HPDE6-E6E7 (cell line): ENCODE measurements at regions not wholly inside any gene's neighbourhood (a gene's known extent, or its start where the extent isn't known, plus 50 kb on each side); places are given as distances from the start of the nearest gene placed in this dataset.
"Not testable (repeated sequence)": the region's sequence is repeated elsewhere in the genome, so short reads cannot be mapped to it uniquely, and the experiment has no call there.

ENCODE experiments used
- DNase-seq: peaks from one replicate; pipeline ENCODE4 v3.0.0; 2011; ENCODE audit warnings: missing footprints; ENCODE audit errors: extremely low spot score

- DNase-seq = no peak
These were observed 282.9 kb upstream of the ATXN7L3B start for GRCh38 chr12:74254784-74255183.

DNA sequence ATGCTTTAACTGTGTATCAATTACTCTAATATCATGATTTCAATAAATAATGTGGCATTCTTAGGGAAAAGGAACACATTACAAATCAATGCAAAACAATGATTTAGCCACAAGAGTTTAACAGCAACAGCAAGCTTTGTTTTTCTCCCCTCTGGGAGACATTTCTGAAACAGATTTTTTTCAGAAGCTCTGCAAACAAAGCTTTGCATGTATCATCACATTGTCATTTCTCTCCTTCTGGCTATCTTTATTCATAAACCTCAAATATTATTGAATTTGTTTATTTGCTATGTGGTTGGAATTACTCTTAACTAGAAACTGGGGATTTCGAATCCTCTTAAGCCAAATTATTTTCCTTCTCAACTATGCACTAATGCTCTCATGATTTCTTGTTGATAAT is 278.4 kb upstream of the ATXN7L3B start:
- DNase-seq = no peak

DNA sequence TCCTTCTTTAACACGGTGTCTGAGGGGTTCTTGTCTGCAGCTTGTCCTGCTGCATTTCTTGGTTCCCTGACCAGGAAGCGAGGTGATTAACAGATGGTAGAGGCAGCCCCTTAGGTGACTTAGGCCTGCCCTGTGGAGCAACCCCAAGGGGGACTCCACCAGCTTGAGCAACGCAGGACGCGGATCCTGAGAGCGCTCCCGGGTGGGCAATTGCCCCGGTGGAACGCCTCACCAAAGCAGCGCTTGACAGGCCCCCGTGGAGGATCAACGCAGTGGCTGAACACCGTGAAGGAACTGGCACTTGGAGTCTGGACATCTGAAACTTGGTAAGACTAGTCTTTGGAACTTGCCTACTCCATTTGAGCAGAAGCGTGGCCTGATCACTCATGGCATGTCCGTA is 272.9 kb upstream of the ATXN7L3B start:
- DNase-seq = no peak

GRCh38 chr12:74269355-74269754 is 268.3 kb upstream of the ATXN7L3B start:
- not testable (repeated sequence) for DNase-seq

DNA sequence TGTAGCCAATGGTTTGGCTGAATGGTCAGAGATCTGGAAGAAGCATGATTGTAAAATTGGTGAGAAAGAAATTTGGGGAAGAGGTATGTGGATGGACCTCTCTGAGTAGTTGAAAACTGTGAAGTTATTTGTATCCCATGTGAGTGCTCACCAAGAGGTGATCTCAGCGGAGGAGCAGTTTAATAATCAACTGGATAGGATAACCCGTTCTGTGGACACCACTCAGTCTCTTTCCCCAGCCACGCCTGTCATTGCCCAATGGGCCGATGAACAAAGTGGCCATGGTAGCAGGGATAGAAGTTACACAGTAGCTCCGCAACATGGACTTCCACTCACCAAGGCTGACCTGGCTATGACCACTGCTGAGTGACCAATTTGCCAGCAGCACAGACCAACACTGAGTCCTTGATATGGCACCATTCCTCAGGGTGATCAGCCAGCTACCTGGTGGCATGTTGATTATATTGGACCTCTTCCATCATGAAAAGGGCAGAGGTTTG is 257.4 kb upstream of the ATXN7L3B start:
- DNase-seq = no peak

- not testable (repeated sequence) for DNase-seq
These were observed 256.0 kb upstream of the ATXN7L3B start for GRCh38 chr12:74281401-74282180.

- DNase-seq = no peak
These were observed 254.0 kb upstream of the ATXN7L3B start for GRCh38 chr12:74283646-74284045.

DNA sequence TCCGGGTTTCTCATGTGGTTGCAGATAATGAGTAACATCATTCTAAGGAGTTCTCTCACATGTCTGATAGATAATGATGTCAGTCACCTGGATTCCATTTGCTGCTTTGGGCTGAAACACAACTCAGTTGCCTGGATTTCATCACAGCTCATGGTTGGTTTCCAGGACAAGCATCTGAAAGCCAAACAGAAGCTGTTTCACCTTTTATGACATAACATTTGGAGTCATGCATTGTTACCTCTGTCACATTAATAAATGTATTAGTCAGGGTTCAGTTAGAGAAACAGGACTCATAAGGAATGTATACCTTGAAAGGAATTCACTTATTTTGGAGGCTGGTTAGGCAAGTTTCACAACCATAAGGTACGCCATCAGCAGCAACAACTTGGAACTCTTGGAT is 251.9 kb upstream of the ATXN7L3B start:
- DNase-seq = peak; percentile 1

GRCh38 chr12:74286254-74286653 is 251.4 kb upstream of the ATXN7L3B start:
- no peak for DNase-seq

GRCh38 chr12:74292351-74293194 is 245.1 kb upstream of the ATXN7L3B start:
- DNase-seq = no peak

DNA sequence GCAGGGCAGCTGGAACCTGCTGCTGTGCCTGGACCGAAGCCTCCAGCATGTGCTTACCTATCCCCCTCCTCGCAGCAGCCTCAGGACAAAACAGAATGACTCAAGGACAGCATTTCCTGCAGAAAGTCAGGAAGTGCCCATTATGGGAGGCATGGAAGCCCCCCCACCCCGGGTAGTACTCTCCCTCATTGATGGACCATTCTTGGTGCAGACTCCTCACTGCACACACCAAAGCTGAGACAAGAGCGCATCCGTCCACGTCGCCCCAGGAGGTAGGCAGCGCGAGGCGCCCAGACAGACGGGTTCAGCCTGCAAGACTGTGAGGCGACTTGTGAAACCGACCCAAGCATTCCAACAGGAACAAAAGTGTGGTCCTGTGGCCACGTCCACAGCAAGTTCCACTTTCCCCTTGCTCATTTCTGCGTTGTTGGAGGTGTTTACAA is 243.9 kb upstream of the ATXN7L3B start:
- DNase-seq = no peak

DNA sequence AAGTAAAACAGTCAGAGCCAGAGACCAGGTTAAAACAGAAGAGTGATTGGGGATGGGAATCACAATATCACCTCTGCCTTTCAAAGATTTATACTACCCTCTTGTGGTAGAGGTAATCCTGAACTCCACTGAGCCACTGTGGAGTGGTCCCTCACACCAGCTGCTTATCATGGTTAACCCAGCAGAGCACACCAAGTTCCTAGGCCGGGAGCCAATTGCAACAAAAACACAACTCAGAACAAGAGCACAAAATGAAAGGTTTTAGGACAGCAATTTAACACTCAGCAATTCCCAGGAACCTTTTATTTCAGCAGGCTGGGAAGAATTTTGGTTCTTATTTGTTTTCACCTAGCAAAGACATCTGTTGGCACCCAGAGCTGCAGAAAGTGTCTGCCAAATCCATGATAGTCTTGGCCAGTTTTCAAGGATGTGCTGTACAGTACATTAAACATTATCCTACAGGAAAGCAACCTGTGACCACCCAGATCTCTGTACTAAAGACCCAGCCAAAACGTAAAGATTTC is 220.5 kb upstream of the ATXN7L3B start:
- peak; percentile 35 for DNase-seq

GRCh38 chr12:74317741-74318140 is 219.9 kb upstream of the ATXN7L3B start:
- no peak for DNase-seq

DNA sequence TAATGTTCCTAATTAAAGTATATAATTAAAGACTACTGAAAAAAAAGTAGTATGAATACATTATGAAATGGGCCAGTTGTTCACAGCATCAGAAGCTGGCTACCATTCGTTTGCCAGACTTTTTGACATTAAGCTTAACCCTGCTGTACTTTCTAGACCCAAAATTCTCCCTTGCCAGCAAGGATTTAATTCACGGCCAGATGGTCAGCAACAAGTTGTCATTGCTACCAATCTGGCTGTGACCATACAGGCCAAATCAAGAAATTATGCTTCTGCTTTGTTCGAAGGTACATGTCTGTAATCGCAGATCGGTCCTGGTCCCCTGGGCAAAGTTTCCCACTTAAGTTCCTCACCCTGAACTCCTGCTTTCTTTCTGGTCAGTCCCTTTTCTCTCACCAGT is 217.7 kb upstream of the ATXN7L3B start:
- no peak for DNase-seq

- no peak for DNase-seq
These were observed 216.3 kb upstream of the ATXN7L3B start for GRCh38 chr12:74321381-74321780.

DNA sequence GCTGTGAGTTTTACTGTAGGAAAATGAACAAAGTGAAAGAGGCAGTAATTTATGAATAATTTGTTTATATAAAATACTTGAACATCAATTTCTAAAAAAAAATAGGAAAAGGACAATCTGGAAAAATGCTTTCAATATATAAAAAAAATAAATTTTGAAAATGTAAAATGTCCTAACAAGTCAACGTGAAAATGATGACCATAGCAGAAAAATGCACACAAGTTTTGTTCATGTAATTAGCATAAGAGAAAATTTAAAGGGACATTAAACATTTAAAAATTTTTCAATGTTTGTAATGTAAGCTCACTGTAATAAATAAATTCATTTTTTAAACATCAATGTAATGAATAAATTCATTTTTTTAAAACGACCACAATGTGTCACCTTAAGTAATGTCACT is 214.8 kb upstream of the ATXN7L3B start:
- DNase-seq = no peak

DNA sequence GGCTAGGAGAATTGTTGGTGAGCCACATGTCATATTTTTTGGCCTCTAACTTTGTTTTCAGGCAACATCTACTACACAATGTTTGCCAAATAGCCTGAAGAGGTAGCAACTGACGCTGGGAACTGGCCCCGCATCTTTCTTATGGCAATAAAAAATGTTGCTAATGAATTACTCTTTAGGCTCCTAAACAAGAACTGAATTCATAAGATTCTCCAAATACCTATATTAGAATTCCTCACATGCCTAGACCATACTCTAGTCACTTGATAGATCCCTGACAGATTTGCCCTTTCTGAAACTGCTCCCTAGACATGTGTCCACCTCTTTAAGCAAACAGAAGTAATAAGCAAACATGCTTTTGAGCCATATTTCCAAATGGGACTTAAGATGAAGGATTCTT is 209.0 kb upstream of the ATXN7L3B start:
- DNase-seq = no peak

DNA sequence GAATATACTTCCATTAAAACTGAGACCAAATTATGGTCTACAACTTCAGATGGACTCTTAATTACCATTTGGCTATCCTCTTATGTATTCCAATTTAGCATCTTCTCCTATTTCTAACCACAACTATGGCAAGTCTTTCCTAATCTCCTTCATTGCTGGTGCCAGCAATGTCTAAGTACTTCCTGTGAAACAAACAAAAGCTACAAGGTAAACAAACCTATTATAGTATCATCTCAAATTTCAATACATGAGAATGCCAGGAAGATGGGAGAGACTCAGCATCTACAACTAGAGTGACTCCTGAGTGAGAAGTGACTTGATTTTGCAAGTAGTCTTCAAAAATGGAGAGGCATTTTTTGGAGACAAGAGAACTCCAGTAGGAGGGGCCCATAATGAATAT is 202.9 kb upstream of the ATXN7L3B start:
- DNase-seq = no peak

- DNase-seq = peak; percentile 32
These were observed 199.7 kb upstream of the ATXN7L3B start for GRCh38 chr12:74337951-74338350.

DNA sequence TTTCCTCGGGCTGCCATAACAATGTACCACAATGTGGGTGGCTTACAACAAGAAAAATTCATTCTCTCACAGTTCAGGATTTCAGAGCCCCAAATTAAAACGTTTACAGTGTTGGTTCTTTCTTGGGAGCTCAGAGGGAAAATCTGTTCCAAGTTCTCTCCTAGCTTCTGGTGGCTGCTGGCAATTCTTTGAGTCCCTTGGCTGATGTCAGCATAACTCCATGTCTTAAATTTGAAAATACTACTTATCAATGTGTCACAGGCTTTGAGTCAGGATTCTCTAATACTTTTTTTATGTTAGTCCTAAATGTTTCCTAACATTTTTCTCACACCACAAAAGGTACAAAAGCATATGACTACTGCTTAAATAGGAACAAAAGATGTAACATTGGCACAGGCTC is 198.4 kb upstream of the ATXN7L3B start:
- no peak for DNase-seq

- no peak for DNase-seq
These were observed 187.7 kb upstream of the ATXN7L3B start for GRCh38 chr12:74349925-74350324.

DNA sequence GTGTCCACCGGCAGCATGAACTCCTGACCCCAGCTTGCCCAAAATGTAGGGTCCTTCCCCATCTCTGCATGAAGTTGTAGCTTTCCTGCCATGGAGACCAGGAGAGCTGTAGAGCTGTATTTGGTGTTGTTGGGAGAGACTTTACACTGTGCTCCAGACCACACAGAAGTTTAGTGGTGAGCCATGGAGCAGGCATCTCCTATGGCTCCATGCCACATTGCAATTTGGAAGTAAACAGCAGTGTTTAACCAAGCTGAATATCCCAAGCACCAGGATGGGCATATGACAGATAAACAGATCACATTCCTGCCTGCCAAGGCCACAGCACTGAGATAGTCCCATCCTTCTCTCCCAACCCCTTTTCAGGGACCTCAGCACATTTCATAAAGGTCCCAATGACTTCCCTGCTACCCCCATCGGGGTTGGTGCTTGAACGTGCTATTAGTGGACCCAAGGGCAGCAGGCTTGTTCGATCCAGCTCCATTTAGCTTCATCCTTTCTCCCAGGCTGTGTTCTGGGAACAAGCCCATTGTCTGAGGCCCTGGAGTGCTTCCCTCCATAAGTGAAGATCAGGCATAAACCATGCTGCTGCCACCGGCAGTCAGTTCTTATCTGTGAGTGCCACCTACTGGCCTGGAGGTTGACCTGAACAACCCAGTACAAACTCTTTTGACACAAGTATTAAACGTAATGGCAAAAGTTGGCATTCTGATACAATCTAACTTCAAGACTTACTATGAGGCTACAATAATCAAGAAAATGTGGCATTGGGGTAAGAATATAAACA is 172.3 kb upstream of the ATXN7L3B start:
- DNase-seq = peak; percentile 10
